GM21367 (cell line): ENCODE measurements at regions not wholly inside any gene's neighbourhood (a gene's known extent, or its start where the extent isn't known, plus 50 kb on each side); places are given as distances from the start of the nearest gene placed in this dataset.
A peak's percentile ranks its signal among the peaks of the same experiment; 100 is the strongest.
"Not testable (repeated sequence)": the region's sequence is repeated elsewhere in the genome, so short reads cannot be mapped to it uniquely, and the experiment has no call there.

Source experiments
- ATAC-seq: cut with Tn5 transposase; IDR thresholded peaks from one replicate; pipeline ENCODE4 v1.9.1; 2021; ENCODE audit not compliant: unreplicated experiment

DNA sequence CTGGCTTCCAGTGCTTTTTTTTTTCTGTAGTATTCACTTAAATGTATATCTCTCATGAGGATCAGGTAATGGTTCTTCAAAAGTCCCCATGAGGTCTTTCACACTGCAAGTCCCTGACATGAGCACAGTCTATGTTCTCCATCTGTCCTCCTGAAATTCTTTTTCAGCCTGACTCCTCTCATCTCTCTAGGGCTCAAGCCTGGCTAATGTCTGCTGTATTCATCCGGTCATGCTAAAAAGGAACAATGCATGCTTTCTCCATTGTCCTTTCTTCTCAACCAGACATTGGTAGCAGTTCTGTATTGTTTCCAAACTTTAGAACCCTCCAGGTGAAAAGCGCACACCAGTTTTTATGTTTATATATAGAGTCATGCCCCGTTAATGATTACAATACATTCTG is 368.3 kb upstream of the OLFM3 start:
- no peak for ATAC-seq

DNA sequence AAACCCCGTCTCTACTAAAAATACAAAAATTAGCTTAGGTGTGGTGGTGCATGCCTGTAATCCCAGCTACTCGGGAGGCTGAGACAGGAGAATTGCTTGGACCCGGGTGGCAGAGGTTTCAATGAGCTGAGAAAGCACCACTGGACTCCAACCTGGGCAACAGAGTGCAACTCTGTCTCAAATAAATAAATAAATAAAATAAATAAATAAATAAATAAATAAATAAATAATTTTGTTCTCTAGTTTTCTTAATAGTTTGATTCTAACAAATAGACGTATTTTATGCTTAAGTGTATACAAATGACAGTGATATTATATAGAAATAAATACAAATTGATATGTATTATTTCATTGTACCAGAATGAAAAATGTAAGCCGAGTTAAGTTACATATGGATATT is 339.9 kb upstream of the OLFM3 start:
- no peak for ATAC-seq

DNA sequence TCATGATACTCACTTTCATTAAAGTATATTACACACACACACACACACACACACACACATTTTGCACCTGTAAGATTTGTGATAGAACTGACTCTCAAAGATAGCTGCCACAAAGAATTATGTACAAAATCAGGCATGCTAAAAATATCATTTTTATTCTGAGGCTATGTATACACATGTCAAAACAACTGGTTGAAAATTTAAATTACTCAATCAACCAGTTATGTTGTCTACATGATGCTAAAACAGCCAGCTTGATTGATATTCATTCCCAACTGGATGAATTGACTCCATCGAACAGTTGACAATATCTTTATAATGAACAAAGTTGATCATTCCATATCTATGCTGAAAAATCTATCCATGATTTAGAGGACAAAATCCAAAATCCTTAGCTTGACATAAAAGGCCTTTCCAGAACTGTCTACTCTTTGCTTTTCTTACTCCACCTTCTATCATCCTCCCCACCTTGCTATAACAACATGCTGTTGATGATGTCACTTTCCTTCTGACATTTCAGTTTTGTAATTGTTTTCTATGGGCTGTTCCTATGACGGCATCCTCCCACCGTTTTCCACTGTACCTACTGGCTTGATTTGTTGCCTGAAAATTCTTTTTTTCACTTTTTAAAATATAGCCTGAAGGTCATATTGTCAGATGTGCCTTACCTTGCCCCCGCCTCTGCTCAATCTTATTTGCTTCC is 321.5 kb upstream of the OLFM3 start:
- no peak for ATAC-seq

DNA sequence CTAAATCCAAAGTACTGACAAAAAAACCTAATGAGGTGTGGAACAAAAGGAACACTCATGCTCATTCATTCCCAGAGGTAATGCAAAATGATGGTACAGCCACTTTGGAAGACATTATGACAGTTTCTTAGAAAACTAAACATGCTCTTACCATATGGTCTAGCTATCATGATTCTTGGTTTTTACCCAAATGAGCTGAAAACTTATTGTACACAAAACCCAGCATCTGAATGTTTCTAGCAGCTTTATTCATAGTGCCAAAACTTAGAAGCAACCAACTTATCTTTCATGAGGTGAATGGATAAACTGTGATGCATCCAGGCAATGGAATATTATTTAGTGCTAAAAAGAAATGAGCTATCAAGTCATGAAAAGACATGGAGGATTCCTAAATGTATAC is 318.4 kb upstream of the OLFM3 start:
- ATAC-seq = no peak

- ATAC-seq = no peak
Observed at GRCh38 chr1:102296116-102296515, 299.4 kb upstream of the OLFM3 start.

GRCh38 chr1:102282955-102283354 is 286.2 kb upstream of the OLFM3 start:
- ATAC-seq = no peak

DNA sequence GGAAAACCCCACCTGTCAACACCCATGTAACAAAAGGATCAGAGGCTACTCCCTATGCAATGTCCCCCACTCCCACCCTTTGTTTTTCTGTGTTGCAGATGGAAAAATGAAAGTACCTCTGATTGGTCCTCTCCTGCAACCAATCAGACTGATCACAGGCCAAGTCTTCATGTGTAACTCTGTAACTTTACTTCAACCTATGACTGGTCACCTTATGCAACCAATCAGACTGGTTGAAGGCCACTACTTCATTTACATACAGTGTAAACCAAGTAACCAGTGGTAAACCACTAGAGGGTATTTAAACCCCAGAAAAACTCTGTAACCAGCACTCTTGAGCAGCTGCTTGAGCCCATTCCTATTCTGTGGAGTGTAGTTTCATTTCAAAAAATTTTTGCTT is 266.3 kb upstream of the OLFM3 start:
- no peak for ATAC-seq

GRCh38 chr1:102252731-102253505 is 256.2 kb upstream of the OLFM3 start:
- no peak for ATAC-seq

DNA sequence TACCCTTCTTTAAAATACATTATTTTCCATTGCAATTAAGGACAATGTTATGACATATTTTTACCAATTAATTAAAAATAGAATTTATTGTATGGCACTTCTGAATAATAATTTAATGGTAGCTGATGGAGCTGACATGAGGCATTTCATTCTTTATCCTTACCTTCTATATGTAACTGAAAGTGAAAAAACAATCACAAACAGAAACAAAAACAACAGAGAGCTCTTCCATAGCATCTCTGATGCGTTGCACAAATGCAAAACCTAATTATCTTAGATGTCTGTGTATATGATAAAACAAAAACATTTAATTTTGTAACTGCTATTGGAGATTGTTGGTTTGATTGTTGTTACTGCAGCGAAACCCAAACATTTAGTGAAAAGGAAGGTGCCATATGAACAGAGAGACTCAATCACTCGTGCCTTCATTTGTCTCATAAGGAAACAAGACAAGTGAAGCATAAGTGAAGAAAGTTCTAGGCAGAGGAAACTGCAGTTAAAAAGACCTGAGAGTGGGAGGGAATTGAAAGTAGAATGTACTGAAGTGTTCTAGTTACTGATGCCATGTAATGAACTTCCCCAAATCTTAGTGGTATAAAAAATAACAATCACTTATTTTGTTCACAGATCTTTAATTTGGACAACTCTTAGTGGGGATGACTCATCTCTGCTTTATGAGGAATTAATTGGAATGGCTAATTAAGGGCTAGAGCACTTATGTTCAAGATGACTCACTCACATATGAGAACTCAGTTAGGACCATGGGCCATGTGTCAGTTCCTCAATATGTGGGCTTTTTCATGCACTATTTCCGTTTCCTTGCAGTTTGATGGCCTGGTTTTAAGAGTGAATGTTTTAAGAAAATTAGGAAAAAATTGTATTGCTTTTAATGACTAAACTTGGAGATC is 245.0 kb upstream of the OLFM3 start:
- peak; percentile 48 for ATAC-seq

GRCh38 chr1:102239247-102239646 is 242.5 kb upstream of the OLFM3 start:
- no peak for ATAC-seq

GRCh38 chr1:102234753-102235359 is 238.1 kb upstream of the OLFM3 start:
- no peak for ATAC-seq

DNA sequence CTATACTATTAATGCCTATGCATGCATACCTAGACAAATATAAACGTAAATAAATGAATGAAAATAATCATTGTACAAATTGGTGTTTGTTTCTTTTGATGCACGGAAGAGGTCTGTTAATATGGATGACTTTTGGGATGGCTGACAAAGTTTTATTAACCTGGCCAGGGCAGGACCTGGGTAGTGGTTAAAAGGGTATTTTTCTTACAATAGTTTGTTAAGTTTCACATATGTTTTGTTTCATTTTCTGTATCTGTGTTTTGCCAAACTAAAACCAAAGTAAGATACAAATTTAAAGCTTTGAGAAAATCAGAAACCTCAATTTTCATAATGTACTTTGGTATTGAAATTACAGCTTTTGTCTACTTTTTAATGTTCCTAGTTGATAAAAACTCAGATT is 222.7 kb upstream of the OLFM3 start:
- no peak for ATAC-seq

DNA sequence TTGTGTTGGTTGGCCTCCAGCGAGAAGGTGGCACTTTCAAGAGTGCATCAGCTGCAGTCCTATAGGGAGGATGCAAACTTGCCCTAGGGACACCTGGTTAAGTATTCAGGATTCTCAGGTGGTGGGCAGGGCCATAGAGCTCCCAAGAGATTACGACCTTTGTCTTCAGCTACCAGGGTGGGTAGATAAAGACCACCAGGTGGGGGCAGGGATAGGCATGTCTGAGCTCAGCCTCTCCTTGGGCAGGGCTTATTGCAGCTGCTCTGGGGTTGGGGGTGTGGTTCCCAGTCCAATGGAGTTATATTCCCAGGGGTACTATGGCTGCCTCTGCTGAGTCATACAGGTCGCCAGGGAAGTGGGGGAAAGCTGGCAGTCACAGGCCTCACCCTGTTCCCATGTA is 214.2 kb upstream of the OLFM3 start:
- not testable (repeated sequence) for ATAC-seq

- no peak for ATAC-seq
Observed at GRCh38 chr1:102191723-102192122, 195.0 kb upstream of the OLFM3 start.

DNA sequence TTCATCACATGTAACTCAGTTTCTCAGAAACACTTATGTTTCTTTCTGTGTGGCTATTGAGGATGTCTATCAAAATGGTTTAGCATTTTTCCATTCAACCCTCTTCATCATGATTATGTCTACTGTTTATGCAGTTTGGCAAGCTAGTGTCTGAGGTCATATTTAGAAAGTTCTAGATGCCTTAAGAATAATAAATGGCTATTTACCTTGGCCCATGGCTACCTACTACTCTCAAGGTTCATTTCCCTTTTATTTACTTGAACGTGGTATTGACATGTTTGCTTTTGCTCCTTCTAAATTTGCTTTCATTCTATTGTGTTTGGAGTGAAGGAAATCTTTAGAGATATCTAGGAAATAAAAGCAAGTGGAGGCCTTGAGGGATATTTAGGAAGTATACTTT is 193.7 kb upstream of the OLFM3 start:
- no peak for ATAC-seq

DNA sequence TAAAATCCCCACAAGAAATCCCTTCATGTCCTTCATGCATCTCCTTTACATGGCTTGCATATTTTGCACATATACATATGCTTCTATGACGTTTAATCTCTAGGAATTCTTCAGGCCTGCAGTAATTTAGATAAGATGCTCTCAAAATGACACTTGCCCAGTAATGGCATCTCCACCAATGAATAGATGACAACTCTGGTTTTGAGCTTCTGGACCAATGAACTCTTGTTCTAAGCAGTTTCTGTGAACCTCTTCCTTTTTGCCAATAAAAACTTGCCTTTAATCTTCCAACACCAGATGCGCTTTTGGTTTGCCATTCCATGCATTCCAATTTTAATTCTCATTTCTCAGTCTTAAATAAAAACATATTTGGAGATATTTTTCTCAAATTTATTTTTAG is 189.8 kb upstream of the OLFM3 start:
- ATAC-seq = no peak

DNA sequence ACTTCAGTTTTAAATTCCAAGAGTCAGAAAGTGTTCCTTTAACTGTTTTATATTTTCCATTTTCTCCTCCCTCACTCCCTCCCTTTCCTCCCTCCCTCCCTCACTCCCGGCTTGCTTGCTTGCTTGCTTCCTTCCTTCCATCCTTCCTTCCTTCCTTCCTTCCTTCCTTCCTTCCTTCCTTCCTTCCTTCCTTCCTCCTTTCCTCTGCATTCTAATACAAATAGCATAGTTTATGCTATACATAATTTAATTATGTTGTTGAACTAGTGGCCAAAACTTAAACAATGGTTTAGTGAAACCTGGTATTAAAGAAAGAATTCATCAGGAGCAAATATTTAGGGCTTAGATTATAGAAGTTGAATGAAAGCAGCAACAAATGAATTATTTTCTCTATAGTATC is 188.5 kb upstream of the OLFM3 start:
- ATAC-seq = no peak

GRCh38 chr1:102184477-102184876 is 187.8 kb upstream of the OLFM3 start:
- ATAC-seq = no peak

- ATAC-seq = no peak
Observed at GRCh38 chr1:102183711-102184110, 187.0 kb upstream of the OLFM3 start.

GRCh38 chr1:102182603-102183260 is 186.0 kb upstream of the OLFM3 start:
- ATAC-seq = no peak

DNA sequence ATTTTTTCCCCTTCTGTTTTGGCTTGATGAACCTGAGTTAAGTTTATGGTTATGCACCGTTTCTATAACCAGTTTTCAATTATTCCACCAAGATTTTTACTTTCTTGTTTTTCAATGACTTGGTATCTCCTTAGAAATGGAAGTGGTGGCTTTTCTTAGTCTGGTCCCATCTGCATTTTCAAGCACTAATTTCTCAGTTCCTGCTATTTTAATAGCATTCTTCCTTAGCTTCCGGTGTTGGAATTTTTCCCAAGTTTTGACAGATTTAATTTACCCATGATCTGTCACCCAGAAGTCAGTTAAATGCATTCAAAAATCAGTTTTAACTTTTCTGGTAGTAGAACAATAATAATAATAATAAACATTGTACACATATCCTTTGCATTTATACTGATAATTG is 184.6 kb upstream of the OLFM3 start:
- no peak for ATAC-seq
